GM21717 (cell line): ENCODE measurements at regions not wholly inside any gene's neighbourhood (a gene's known extent, or its start where the extent isn't known, plus 50 kb on each side); places are given as distances from the start of the nearest gene placed in this dataset.

Source experiments
- ATAC-seq: cut with Tn5 transposase; IDR thresholded peaks from one replicate; pipeline ENCODE4 v1.9.1; 2021; ENCODE audit warnings: mild to moderate bottlenecking, moderate library complexity; ENCODE audit not compliant: unreplicated experiment

GRCh38 chr14:44154874-44155273 is 352.2 kb downstream of the FSCB start:
- no peak for ATAC-seq

- no peak for ATAC-seq
These were observed 352.6 kb downstream of the FSCB start for GRCh38 chr14:44154446-44154845.

GRCh38 chr14:44151130-44151820 is 355.8 kb downstream of the FSCB start:
- ATAC-seq: no peak

- peak; percentile 67 for ATAC-seq
These were observed 357.5 kb downstream of the FSCB start for GRCh38 chr14:44149597-44149996.

GRCh38 chr14:44142006-44142405 is 365.1 kb downstream of the FSCB start:
- ATAC-seq: no peak

- peak; percentile 70 for ATAC-seq
These were observed 371.1 kb downstream of the FSCB start for GRCh38 chr14:44135972-44136371.

GRCh38 chr14:44131861-44132260 is 375.2 kb downstream of the FSCB start:
- ATAC-seq: no peak

GRCh38 chr14:44113769-44114730 is 393.0 kb downstream of the FSCB start:
- no peak for ATAC-seq

- no peak for ATAC-seq
These were observed 394.2 kb downstream of the FSCB start for GRCh38 chr14:44112774-44113460.

- no peak for ATAC-seq
These were observed 398.0 kb downstream of the FSCB start for GRCh38 chr14:44109036-44109435.

GRCh38 chr14:44108601-44109000 is 398.5 kb downstream of the FSCB start:
- no peak for ATAC-seq

GRCh38 chr14:44107156-44107555 is 399.9 kb downstream of the FSCB start:
- ATAC-seq: no peak

GRCh38 chr14:44099743-44100488 is 407.2 kb downstream of the FSCB start:
- ATAC-seq: no peak

- no peak for ATAC-seq
These were observed 425.9 kb downstream of the FSCB start for GRCh38 chr14:44081146-44081545.

- ATAC-seq: no peak
These were observed 437.0 kb downstream of the FSCB start for GRCh38 chr14:44070046-44070445.

- no peak for ATAC-seq
These were observed 453.7 kb downstream of the FSCB start for GRCh38 chr14:44053422-44053821.

GRCh38 chr14:44041700-44042099 is 465.4 kb downstream of the FSCB start:
- no peak for ATAC-seq

- ATAC-seq: no peak
These were observed 466.5 kb downstream of the FSCB start for GRCh38 chr14:44040561-44040960.

- no peak for ATAC-seq
These were observed 470.8 kb downstream of the FSCB start for GRCh38 chr14:44036248-44036647.

GRCh38 chr14:44035707-44036106 is 471.4 kb downstream of the FSCB start:
- no peak for ATAC-seq
